ENCODE measurements at regions not wholly inside any gene's neighbourhood (a gene's known extent, or its start where the extent isn't known, plus 50 kb on each side); places are given as distances from the start of the nearest gene placed in this dataset.
"Not testable (repeated sequence)": the region's sequence is repeated elsewhere in the genome, so short reads cannot be mapped to it uniquely, and the experiment has no call there.

GRCh38 chr16:18263046-18263445, 73.5 kb downstream of the NPIPA8 start:
- DNase-seq = not testable (repeated sequence)

GRCh38 chr16:18261848-18262247, 74.7 kb downstream of the NPIPA8 start:
- not testable (repeated sequence) for DNase-seq

GRCh38 chr16:18259496-18260176, 76.9 kb downstream of the NPIPA8 start:
- DNase-seq = not testable (repeated sequence)

DNA sequence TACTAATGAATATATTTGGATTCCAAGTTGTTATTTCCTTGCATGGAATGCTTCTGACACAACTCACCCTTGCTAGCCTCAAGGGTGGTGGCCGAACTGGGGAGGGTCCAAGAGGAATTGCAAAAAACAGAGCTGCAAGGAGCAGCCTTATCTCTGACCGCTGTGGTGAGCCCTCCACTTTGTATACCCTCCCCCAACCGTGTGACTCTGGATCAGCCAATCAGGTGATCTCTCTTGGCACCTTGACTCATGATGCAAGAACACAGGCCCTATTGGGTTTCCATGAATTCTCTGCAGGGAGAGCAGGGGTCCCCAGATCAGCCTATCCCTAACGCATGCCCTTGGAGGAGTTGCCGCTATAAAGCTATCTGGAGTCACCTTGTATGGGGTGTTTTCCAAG, 83.6 kb downstream of the NPIPA8 start:
- DNase-seq = not testable (repeated sequence)

DNA sequence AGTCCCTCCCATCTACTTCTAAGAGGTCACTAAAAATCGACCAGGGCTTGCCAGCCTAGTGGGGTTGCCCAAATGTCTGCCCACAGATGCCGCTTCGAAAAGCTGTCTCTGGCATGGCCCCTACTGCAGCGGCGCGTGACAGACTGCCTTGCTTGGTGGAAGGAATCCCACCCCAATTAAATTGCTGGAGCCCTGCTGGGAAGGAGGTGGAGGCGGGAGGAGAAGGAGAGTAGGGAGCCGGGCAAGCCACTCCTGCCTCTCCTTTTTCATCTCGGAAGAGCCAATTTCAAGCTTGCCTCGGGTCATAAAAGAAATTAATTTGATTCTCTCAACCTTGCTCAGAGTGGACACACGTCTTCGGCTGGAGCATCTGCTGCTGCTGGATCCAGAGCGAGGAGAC, 106.0 kb downstream of the NPIPA8 start:
- not testable (repeated sequence) for DNase-seq

- DNase-seq = not testable (repeated sequence)
Measured at GRCh38 chr16:18222054-18223009, 114.2 kb downstream of the NPIPA8 start.

GRCh38 chr16:18217741-18218140, 118.8 kb downstream of the NPIPA8 start:
- not testable (repeated sequence) for DNase-seq

DNA sequence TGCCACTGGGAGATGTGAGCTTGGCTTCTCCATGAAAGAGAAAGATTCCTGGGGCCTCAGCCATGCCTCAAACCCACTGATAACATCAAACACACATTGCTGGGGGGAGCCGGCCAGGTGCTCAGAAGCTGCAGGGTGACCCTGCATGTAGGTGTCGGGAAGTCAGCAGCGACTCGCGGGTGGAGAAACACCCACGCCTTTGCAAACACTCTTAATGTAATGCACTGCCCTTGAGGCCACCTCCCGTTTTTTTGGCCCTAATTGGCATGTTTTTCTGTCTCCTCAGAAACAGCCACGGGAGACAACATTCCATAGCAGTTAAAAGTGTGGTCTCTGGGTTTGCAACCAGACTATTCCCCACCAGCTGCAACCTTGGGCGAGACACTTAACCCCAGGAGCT, 119.7 kb downstream of the NPIPA8 start:
- not testable (repeated sequence) for DNase-seq

DNA sequence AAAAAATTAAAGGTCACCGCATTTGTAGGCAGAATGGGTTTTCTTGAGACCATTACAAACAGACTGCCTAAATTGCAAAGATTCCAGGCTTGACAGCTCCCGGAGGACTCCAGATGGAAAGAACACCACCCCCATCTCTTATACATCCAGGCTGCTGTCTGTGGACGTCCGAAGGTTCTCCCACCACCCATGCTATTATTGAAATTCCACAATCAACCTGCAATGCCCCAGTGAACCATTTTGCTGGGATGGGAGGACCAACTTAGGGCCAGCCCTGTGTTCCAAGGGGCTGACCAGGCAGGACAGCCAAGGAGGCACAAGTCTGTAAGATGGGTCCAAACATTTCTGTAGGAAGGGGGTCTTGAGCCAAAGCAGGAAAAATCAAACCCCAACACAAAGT, 122.7 kb downstream of the NPIPA8 start:
- DNase-seq = not testable (repeated sequence)

- not testable (repeated sequence) for DNase-seq
Measured at GRCh38 chr16:18211505-18211904, 125.0 kb downstream of the NPIPA8 start.

DNA sequence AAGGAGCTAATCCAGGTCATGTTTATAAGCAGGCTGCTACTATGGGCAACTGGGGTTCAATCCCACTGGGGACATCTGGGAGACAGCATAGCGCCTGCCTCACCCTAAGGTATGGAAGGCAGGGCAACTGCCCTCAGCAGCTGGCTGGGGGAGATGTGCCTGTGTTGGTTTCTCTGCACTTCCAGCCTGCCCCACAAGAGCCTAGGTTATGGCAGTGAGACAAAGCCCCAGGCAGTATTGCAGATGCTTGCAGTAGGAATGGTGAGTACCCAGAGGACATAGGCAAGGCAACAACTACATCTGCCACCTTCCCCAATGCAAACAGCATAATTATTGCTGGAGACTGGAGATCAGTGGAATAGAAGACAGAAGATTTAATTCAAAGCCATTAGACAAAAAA, 131.8 kb downstream of the NPIPA8 start:
- DNase-seq = not testable (repeated sequence)

DNA sequence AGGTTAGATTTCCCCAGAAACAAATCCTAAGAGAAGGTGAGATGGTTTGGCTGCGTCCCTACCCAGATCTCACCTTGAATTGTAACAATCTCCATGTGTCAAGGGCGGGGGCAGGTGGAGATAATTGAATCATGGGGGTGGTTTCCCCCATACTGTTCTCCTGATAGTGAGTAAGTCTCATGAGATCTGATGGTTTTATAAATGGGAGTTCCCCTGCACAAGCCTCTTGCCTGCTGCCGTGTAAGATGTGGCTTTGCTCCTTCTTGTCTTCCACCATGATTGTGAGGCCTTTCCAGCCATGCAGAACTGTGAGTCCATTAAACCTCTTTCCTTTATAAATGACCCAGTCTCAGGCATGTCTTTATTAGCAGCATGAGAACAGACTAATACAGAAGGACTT, 132.2 kb downstream of the NPIPA8 start:
- DNase-seq = not testable (repeated sequence)

DNA sequence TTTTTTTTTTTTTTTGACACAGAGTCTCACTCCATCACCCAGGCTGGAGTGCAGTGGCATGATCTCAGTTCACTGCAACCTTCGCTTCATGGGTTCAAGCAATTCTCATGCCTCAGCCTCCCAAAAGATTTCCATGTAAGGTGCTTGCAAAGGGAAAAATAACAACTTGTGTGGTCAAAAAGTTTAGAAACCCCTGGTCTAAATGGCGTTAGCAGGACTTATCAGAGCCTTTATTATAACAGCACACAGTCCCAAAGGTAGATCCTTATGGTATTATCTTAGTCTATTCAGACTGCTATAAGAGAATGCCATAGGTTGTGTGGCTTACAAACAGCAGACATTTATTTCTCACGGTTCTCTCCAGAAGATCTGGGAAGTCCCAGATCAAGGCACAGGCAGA, 135.0 kb downstream of the NPIPA8 start:
- DNase-seq = not testable (repeated sequence)

DNA sequence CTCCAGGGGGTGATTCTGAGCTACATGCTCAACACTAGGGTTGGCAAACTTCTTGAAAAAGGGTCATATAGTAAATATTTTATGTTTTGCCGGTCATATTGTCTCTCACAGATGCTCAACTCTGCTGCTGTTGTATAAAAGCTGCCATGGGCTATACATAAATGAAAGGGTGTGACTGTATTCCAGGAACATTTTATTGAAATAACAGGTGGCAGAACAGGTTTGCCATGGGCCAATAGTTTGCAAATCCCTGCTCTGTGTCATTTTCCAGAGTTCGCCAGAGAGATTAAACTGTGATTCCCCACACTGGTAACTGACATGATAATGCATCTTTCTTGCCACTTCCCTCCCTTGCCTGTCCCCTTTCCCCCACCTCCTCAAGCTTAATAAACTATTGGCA, 144.1 kb downstream of the NPIPA8 start:
- not testable (repeated sequence) for DNase-seq

DNA sequence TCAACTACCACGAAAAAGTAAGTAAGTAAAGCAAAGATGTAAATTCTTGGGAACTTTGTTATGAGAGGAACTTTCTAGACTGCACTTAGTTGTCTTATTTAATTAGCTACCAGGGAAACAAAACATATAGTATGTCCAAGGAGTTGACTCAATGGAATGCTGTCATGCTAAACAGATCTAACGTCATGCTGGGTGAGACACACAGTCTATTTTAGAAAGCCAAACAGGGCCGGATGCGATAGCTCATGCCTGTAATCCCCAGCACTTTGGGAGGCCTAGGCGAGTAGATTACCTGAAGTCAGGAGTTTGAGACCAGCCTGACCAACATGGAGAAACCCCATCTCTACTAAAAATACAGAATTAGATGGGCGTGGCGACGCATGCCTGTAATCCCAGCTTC, 146.4 kb downstream of the NPIPA8 start:
- not testable (repeated sequence) for DNase-seq

DNA sequence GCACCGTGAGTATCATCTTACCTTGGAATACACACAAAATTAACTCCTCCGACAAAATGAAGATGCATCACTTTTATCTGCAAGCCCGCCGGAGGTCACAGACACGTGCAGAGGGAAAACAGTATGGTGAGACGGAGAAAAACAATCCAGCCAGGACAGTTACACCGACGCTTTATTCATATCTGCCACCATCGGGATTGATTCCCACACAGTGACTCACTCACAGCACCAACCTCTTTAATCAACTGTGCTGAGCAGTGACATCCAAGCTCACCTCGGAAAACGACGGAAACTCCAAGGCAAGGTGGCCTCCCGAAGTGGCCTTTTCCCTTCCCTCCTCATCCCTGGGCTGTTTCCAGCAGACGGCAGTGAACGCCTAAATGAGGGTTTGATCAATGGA, 151.8 kb downstream of the NPIPA8 start:
- DNase-seq = not testable (repeated sequence)

GRCh38 chr16:18181028-18181427, 155.5 kb downstream of the NPIPA8 start:
- DNase-seq = not testable (repeated sequence)

DNA sequence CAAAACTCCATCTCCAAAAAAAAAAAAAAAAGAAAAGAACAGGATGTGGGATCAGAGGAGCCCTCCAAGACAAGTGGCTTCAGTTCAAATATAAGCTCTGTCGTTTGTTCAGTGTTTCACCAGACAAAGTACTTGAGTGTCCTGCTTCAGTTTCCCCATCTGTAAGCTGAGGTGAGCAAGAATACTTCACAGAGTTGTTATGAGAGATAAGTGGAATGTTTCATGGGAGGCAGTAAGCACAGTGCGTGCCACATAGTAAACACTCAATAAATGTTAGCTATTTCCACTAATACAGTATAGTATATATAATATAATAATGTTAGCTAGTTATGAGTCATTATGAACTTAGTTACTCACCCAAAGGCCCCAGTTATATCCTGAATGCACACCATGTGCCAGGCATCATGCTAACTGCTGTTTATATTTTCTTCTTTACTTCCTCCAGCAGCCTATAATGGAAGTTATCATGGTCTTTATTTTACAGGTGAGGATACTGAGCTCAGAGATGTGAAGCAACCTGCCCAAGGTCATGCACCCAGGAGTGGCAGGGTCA, 162.5 kb downstream of the NPIPA8 start:
- DNase-seq = not testable (repeated sequence)

GRCh38 chr16:18162293-18162692, 174.2 kb downstream of the NPIPA8 start:
- DNase-seq = not testable (repeated sequence)

- not testable (repeated sequence) for DNase-seq
Measured at GRCh38 chr16:18161224-18161623, 175.3 kb downstream of the NPIPA8 start.

DNA sequence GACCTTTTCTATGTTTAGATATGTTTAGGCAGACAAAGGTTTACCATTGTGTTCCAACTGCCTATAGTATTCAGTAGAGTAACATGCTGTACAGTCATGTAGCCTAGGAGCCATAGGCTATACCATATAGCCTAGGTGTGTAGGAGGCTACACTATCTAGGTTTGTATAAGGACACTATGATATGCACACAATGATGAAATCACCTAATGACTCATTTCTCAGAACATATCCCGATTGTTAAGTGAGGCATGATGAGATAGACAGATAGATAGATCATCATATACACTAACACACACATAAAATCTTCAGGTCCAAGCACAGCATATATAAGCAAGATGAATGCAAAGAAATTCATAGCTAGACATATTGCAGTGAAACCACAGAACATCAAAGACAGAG, 177.4 kb downstream of the NPIPA8 start:
- not testable (repeated sequence) for DNase-seq

DNA sequence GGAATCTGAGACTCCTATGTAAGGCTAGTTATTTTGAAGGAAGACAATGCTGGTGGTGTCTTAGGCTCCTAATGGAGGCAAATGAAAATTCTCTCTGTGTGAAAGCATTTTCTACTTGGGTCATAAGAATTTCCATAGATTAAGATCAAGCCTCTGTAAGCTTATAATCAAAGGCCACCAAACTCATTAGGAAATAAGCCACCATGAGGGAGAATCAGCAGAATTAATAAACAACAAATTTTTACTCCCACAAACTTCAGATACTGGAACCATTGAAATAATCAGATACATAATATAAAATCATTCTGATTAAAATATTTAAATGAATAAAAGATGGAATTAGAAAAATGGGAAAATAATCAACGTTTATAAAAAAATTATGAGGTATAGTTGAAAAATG, 178.7 kb downstream of the NPIPA8 start:
- not testable (repeated sequence) for DNase-seq

DNA sequence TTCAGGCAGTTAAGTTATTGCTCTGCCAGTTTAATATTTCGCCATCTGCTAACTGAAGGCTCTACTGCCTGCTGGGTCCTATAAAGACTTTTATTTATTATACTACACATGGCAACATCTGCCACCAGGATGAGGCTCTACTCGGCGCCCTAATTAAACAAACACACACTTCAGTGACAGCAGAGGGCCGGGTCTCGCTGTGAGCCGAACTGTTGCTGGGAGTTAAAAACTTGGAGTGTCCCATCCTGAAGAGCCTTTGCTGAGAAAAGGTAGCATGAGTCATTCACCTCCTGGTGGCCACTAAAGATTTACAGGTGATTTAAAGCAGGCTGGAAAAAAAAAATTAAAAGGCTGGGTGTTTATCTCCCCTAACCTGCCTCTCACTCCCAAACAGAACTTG, 183.7 kb downstream of the NPIPA8 start:
- DNase-seq = not testable (repeated sequence)
